Bronchial epithelial cell (primary cell): ENCODE measurements at regions not wholly inside any gene's neighbourhood (a gene's known extent, or its start where the extent isn't known, plus 50 kb on each side); places are given as distances from the start of the nearest gene placed in this dataset.

Source experiments
- DNase-seq: peaks from one replicate; pipeline ENCODE4 v3.0.0-alpha.2; 2010; ENCODE audit warnings: low read depth
- FAIRE-seq: peaks from 2 replicates; lab custom pipeline; 2011; peaks lifted over from hg19 to GRCh38; lab: Jason Lieb, UNC
- H3K27me3 ChIP-seq: 2 replicates; pipeline ENCODE4 v1.5.1; 2011; ENCODE audit warnings: low read length; ENCODE audit not compliant: control insufficient read depth, insufficient read depth
- H3K36me3 ChIP-seq: 2 replicates; pipeline ENCODE4 v1.5.1; 2011; ENCODE audit warnings: low read length; ENCODE audit not compliant: control insufficient read depth, insufficient read depth
- H3K4me3 ChIP-seq: 2 replicates; pipeline ENCODE4 v1.5.1; 2011; ENCODE audit warnings: mild to moderate bottlenecking, low read depth, low read length, control low read depth
- CTCF ChIP-seq: IDR thresholded peaks from 2 replicates; pipeline ENCODE4 v1.5.1; 2011; ENCODE audit warnings: mild to moderate bottlenecking, moderate library complexity, low read length, control low read depth, inconsistent platforms; ENCODE audit not compliant: insufficient read depth, severe bottlenecking

- Histone ChIP-seq H3K27me3 (no peaks in the 10 kb centered on the region), H3K36me3 (no peaks in the 10 kb centered on the region), H3K4me3 (no peak overlapping the region)
- DNase-seq (no peak), FAIRE-seq (no peak)
- no peak for TF ChIP-seq CTCF
Measured at GRCh38 chr6:82073484-82073883, 174.1 kb downstream of the IBTK start.

- FAIRE-seq (no peak), DNase-seq (peak; percentile 26)
- Histone ChIP-seq H3K27me3 (no peaks in the 10 kb centered on the region), H3K4me3 (no peak overlapping the region), H3K36me3 (no peaks in the 10 kb centered on the region)
- TF ChIP-seq CTCF, result no peak
Measured at GRCh38 chr6:82072751-82073150, 174.8 kb downstream of the IBTK start.

- TF ChIP-seq CTCF, result no peak
- H3K4me3 ChIP-seq, result no peak overlapping the region
- H3K27me3 ChIP-seq, result no peaks in the 10 kb centered on the region
- no peak for FAIRE-seq
- peak; percentile 28 for DNase-seq
- H3K36me3 ChIP-seq, result no peaks in the 10 kb centered on the region
Measured at GRCh38 chr6:82072121-82072521, 175.4 kb downstream of the IBTK start.

- DNase-seq, result no peak
- no peak overlapping the region for H3K4me3 ChIP-seq
- no peak for FAIRE-seq
- TF ChIP-seq CTCF, result no peak
- H3K36me3 ChIP-seq, result no peaks in the 10 kb centered on the region
- no peaks in the 10 kb centered on the region for H3K27me3 ChIP-seq
Measured at GRCh38 chr6:82068721-82069120, 178.8 kb downstream of the IBTK start.

- Histone ChIP-seq H3K4me3 (no peak overlapping the region), H3K36me3 (no peaks in the 10 kb centered on the region), H3K27me3 (no peaks in the 10 kb centered on the region)
- FAIRE-seq, result no peak
- TF ChIP-seq CTCF, result no peak
- no peak for DNase-seq
Measured at GRCh38 chr6:82066991-82067411, 180.5 kb downstream of the IBTK start.

- no peaks in the 10 kb centered on the region for H3K27me3 ChIP-seq
- H3K36me3 ChIP-seq, result no peaks in the 10 kb centered on the region
- DNase-seq, result no peak
- no peak for TF ChIP-seq CTCF
- no peak for FAIRE-seq
- no peak overlapping the region for H3K4me3 ChIP-seq
Measured at GRCh38 chr6:82066196-82066595, 181.3 kb downstream of the IBTK start.
